ENCODE measurements at regions not wholly inside any gene's neighbourhood (a gene's known extent, or its start where the extent isn't known, plus 50 kb on each side); places are given as distances from the start of the nearest gene placed in this dataset.

GRCh38 chr16:79843631-79844043 lies 243.1 kb upstream of the MAF start:
- no peaks in the 10 kb centered on the region for H3K23me2 ChIP-seq (ENCODE audit: insufficient read length, low read depth, low read length, poor library complexity, severe bottlenecking)
- no peak overlapping the region for H3K27ac ChIP-seq (ENCODE audit: insufficient read length, low read depth, low read length)
- H2BK5ac ChIP-seq (ENCODE audit: insufficient read length, low read length): no peak overlapping the region
- H3K27me3 Mint-ChIP-seq (ENCODE audit: low read depth): peaks cover 2% of the 10 kb centered on the region; the same call in 1 of the 2 replicates
- no peaks in the 10 kb centered on the region for H3K4me1 ChIP-seq (ENCODE audit: insufficient read depth, low read length)
- no peak overlapping the region for H2AFZ ChIP-seq (ENCODE audit: low read length)
- no peak for DNase-seq
- no peak overlapping the region for H4K5ac ChIP-seq (ENCODE audit: insufficient read length, low read depth, low read length)
- H3K14ac ChIP-seq (ENCODE audit: insufficient read depth, low read length): no peak overlapping the region
- H3K4me3 Mint-ChIP-seq: no peak overlapping the region
- H3K4me1 Mint-ChIP-seq: peaks cover 0 to 6% of the 10 kb centered on the region in 2 experiments; a peak in 2 of 4 replicates
- H3K9ac ChIP-seq (ENCODE audit: extremely low read depth, insufficient read length, low read length): no peak overlapping the region
- no peaks in the 10 kb centered on the region for H3K79me1 ChIP-seq (ENCODE audit: insufficient read depth, low read depth, low read length, poor library complexity, severe bottlenecking)
- no peak overlapping the region for H2BK15ac ChIP-seq (ENCODE audit: low read depth, low read length)
- H4K91ac ChIP-seq (ENCODE audit: insufficient read length, low read depth, low read length): no peak overlapping the region
- no peak overlapping the region for H3K56ac ChIP-seq (ENCODE audit: insufficient read length, low read depth, low read length)
- H3K23ac ChIP-seq (ENCODE audit: insufficient read length, low read depth, low read length): no peak overlapping the region
- no peak overlapping the region for H3K4me2 ChIP-seq (ENCODE audit: insufficient read depth, insufficient read length, low read length)
- H2BK20ac ChIP-seq (ENCODE audit: low read depth, low read length, poor library complexity, severe bottlenecking): no peak overlapping the region
- TF ChIP-seq CTCF (conservative IDR thresholded peaks at IDR 0.05): no peak
- no peaks in the 10 kb centered on the region for H3K27me3 ChIP-seq (ENCODE audit: insufficient read depth, low read length)
- no peak overlapping the region for H3T11ph ChIP-seq (ENCODE audit: low read length)
- H3K9me3 Mint-ChIP-seq: no peaks in the 10 kb centered on the region
- H3K9me3 ChIP-seq (ENCODE audit: control insufficient read depth, low read depth, low read length): no peaks in the 10 kb centered on the region
- no peaks in the 10 kb centered on the region for H3K79me2 ChIP-seq (ENCODE audit: insufficient read depth, low read length)
- H3K18ac ChIP-seq (ENCODE audit: insufficient read length, low read depth, low read length): no peak overlapping the region
- H4K20me1 ChIP-seq (ENCODE audit: control insufficient read depth, insufficient read depth, insufficient read length): no peaks in the 10 kb centered on the region
- H3K36me3 Mint-ChIP-seq (ENCODE audit: insufficient read depth in 1 of 3, low read depth in 3 of 3): no peaks in the 10 kb centered on the region
- no CpG with 5 or more reads among the region's 1 CpG for WGBS (ENCODE audit: extremely low coverage, insufficient read length, low lambda C conversion rate)
- H2BK120ac ChIP-seq (ENCODE audit: low read depth, low read length, poor library complexity, severe bottlenecking): no peak overlapping the region
- no peak overlapping the region for H3K27ac Mint-ChIP-seq
- no peak overlapping the region for H2BK12ac ChIP-seq (ENCODE audit: insufficient read length, low read depth, low read length)
- no peak overlapping the region for H2AK5ac ChIP-seq (ENCODE audit: insufficient read length, low read length)
- no peak overlapping the region for H3K4ac ChIP-seq (ENCODE audit: low read depth, low read length)
- no peak overlapping the region for H4K8ac ChIP-seq (replicated peaks; ENCODE audit: insufficient read length, low read depth, low read length)

All from H9 (cell line).